RPMI8226 (cell line): ENCODE measurements at regions not wholly inside any gene's neighbourhood (a gene's known extent, or its start where the extent isn't known, plus 50 kb on each side); places are given as distances from the start of the nearest gene placed in this dataset.
A peak's percentile ranks its signal among the peaks of the same experiment; 100 is the strongest.

Experiments
- DNase-seq: peaks from one replicate; pipeline ENCODE4 v3.0.0-alpha.2; 2015

GRCh38 chr9:117945286-117945685, 241.1 kb downstream of the TLR4 start:
- DNase-seq = no peak

- DNase-seq = no peak
Observed at GRCh38 chr9:117951127-117951526, 246.9 kb downstream of the TLR4 start.

GRCh38 chr9:117952581-117952980, 248.4 kb downstream of the TLR4 start:
- no peak for DNase-seq

DNA sequence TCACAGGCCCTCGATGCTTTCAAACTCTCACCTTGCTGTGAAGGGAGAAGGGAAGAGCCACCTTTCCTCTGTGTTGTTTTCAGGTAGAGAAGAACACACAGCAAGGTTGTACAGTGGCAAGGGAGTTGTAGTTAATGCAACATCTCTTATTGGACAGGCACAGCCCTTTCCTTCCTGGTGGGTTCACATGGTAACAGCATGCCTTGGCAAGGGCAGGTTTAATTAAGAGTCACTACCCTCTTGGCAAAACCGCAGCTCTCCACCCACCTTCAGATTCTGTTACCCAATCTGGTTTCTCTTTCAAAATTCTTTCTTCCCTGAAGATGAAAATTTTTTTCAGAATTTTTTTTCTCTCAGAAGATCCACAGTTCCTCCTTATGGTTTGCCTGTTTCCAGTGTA, 253.1 kb downstream of the TLR4 start:
- DNase-seq = peak; percentile 86

- DNase-seq = no peak
Observed at GRCh38 chr9:117958726-117959125, 254.5 kb downstream of the TLR4 start.

DNA sequence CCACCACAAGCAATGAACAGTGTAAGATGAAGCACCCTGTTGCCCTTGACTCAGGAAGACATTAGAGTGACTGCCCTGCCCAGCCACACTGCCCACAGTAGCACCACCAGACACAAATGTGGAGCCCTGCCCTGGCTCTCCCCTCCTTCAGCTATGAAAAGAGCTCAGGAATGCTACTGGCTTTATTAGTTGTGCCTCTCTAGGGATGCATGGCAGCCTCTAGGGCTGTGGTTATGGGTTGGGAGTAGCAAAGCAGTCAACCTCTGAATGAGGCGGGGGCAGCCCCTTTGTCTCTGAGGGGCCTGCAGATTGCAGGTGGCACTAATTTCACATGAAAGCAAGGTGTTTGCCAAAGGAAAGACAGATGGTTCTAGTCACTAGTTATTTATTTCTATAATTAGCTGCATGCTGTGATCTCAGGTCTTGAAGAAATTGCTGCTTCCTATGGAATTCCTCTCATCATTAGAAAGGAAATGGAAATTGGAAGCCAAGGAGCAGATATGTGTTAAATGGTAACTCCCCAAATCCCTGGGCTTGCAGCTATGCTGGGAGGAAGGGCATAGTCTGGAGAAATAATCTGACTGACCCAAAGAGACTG, 259.4 kb downstream of the TLR4 start:
- DNase-seq = no peak

DNA sequence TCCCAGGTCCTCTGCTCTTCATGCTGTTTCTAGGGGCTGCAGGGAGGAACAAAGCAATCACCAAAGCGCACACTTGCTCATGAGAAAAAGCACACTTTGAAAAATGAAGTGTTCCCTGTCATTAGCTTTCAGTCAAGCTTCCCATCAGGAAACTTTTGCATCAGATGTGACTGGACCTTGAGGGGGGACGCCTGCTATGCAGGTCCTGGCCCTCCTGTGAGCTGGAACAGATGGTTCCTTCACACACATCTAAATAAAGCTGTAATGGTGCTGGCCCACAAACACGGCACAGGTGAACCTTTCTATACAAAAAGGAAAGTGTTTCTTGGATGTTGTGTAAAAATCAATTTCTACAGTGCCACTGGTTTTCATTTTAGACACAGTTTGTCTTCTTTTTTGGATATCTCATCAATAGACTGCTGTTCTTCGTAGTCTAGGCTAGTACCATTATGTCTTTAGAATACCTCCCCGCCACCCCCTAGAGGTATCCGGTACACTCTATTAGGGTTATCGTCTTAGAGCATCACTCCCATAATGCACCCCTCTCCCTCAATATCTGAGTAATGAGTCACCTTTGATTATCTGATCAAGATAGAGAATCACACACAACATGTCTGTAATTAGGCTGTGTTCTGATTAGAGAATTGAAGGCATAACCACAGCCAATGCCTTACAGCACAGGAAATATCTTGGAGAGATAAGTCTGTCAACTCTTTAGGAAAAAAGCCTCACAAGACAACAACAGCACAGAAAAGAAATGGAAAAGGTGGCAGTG, 266.3 kb downstream of the TLR4 start:
- no peak for DNase-seq

DNA sequence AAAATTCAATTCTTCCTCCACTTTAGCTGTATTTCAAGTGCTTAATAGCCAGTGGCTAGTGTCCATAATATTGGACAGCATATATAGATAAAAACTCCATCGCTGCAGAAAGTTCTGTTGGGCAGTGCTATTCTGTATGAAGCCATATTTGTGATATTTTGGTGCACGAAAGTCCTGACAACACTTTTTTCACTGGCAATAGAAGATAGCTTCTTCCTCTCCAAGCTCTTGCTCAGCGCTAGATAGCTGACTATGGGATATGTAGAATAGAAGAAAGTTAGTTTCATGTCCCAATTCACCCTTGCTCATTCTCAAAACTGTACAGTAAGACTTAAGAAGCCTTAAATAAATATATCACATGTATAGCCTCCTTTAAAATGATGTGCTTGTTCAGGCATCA, 269.9 kb downstream of the TLR4 start:
- DNase-seq = peak; percentile 50

DNA sequence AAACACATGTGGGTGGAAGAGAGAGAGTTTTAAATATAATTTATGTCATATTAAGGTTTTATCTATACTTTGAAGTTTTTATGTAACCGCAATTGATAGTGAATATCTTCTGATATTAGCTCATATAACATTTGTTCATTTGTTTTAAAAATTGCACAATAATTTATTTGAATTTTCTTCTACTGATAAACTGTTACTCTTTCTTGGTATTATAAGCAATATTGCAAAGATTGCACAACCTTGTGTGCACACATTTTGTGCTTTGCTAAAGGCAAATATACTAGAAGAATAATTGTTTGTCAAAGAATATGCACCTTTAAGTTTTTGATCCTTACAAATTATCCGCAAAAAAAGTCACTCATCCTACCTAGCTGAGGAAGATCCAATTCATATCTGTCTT, 275.7 kb downstream of the TLR4 start:
- no peak for DNase-seq

DNA sequence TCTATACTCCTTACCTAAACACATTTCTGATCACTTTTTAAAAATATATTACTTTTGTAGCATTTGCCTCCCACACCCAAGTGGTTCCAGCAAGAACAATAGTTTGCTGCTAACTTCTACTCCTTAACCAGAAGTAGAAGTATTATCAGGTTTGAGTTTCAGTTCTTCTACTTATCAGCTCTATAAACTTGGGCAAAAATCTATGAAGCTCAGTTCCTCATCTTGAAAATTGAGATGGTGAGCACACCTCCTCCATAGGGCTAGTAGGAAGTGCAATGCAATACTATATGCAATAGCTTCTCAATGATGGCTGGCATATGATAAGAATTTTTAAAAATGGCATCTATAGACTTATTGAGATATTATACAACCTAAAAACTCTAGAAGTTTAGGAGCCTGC, 283.7 kb downstream of the TLR4 start:
- peak; percentile 11 for DNase-seq

GRCh38 chr9:117992006-117992405, 287.8 kb downstream of the TLR4 start:
- no peak for DNase-seq

DNA sequence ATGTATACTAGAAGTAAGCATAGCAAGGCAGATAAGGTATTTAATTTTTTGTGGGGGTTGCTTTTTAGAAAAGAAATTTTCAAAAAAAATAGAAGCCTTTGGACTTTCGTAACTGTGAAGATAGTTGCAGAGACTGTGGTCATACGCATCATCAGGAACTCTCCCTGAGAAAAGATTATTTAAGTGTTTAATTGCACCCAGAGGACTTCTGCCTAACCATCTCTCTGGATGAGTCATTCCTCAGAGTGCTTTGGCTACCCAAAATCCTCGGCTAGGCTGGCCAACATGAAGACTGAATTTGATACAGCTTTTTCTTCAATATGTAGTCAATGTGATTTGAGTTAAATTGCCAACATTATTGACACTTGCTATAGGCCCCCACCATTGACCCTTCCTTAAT, 296.4 kb downstream of the TLR4 start:
- DNase-seq = no peak

GRCh38 chr9:118003240-118003639, 299.0 kb downstream of the TLR4 start:
- DNase-seq = no peak

GRCh38 chr9:118008246-118008645, 304.0 kb downstream of the TLR4 start:
- no peak for DNase-seq

DNA sequence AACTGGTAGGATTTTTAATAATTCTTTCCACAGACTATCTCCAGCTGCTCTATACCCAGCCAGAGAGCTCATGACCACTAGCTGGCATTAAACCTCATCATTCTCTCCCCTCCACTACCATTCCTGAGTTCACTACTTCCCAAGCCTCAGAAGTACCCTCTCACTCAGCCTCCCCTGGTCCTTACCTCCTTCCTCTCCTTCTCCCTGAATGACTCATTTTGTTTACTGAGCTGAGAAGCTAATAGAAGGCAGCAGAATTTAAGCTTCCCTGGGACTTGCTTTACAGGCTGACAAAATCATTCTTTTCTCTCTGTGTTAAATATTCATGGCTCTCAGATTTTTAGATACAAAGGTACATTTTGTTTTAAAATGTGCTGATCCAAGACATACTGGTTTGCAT, 305.4 kb downstream of the TLR4 start:
- no peak for DNase-seq

DNA sequence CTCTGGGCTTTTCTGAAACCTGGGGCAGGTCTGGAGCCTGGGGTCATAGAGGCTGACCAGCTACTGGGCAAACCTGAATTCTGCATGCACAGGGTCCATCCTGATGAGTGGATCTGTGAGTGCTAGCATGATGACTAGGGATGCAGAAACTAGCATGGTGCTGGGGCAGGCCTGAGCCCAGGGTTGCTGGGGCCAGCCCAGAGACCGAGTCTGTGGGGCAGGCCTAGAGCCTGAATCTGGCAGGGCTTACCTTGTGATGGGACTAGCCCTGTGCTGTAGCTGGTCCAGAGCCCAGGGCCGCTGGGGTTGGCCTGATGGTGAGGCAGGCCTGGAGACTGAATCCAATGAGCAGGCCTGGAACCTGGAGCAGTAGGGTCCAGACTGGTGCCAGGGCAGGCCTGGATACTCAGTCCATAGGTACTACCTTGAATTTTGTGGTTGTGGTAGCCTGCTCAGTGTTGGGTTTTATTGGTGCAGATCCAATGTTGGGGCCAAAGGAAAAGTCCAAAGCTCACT, 313.5 kb downstream of the TLR4 start:
- no peak for DNase-seq

DNA sequence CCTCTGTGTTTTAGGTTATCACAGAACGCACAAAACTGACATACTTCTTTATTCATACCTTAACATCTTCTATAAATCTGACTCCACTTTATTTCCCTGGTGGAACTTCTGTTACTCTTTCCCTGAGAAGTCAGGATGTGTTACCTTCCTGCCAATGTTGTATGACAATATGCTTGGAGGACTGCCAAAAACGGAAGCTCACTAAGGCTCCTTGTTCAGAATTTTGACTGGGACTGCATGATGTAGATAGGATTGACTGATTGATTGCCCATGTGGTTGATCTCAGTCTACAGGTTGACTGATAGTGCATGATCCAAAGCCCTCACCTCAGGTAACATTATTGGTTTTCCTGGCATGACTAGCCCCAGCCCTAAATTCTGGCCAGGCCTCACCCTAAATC, 319.4 kb downstream of the TLR4 start:
- peak; percentile 13 for DNase-seq

DNA sequence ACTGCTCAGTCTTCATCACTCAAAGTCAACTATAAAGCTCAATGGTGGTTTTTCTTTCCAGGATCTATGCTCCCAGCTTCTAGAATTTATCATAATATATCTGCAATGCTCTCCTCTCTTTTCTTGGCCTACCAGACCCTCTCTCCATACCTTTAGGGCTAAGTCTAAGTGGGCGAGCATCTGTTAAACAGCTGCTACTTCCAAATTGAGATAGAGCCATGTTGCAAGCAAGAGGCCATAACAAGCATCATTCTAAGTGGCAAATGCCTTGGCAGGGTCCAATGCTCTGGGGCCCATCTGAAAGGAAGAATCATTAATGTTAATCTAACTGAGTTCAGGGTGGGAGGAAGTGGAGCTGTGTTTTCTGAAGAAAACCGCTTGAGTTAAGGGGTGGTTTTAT, 324.0 kb downstream of the TLR4 start:
- no peak for DNase-seq

GRCh38 chr9:118029425-118029824, 325.2 kb downstream of the TLR4 start:
- no peak for DNase-seq

GRCh38 chr9:118034701-118035100, 330.5 kb downstream of the TLR4 start:
- no peak for DNase-seq

GRCh38 chr9:118038713-118039112, 334.5 kb downstream of the TLR4 start:
- DNase-seq = peak; percentile 7

- no peak for DNase-seq
Observed at GRCh38 chr9:118058227-118058626, 354.0 kb downstream of the TLR4 start.

DNA sequence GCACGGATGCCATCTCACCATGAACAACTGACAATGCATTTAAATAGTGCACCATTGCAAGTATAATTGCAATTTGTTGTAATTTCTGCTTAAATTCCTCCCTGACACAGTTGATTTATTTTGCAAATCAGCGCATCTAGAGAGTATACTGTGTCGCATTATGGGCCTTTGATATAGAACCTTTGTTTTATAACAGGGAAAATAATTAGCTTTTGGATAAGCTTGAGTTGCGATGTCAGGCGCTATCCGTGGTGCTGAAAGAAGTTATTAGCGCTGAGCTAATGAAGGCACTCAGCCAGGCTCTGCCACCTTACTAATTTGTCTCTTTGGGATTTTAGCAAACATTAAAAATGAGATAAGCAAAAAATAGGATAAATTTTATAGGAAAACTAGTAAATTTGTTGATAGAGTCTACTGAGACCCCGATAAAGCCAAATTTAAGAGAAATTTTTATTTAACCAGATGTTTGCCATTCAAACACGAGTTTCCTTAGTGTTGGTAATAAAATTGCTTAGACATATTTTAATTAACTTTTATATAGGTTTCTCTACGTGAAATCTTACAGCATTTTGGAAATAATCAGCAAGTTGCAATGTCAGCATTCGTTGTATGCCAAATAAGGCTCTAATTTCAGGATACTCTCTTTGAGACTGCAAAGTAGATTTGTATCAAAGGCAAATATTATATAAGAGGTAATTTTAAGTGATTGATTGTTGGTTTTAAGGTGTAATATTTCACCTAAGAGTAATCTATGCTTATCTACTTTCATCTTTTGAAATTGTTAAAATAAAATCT, 355.5 kb downstream of the TLR4 start:
- peak; percentile 70 for DNase-seq

DNA sequence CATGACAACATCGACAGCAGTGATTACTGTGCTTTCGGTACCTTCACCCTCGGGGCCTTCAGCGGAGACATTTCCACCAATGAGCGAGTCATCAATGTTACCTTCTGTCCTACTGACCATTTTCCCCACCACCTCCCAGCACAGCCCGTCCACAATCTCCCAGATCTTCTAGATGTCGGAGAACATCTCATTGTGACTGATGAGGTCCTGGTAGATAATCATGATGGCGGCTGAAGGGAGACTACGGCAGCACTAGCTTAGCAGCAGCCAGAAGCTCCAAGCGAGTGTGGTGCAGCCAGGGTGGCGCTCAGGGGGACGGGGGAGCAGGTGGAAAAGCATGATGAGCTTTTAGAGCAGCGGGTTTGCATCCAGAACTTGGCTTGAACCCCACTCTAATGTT, 379.0 kb downstream of the TLR4 start:
- DNase-seq = no peak
